Body of pancreas (tissue), 4 donors: ENCODE measurements at regions not wholly inside any gene's neighbourhood (a gene's known extent, or its start where the extent isn't known, plus 50 kb on each side); places are given as distances from the start of the nearest gene placed in this dataset.
A peak's percentile ranks its signal among the peaks of the same experiment; 100 is the strongest.

Source experiments
- ATAC-seq: fragments of 150-250 bp; one replicate; pipeline ENCODE4 v1.9.1; 2016
- DNase-seq, 4 donors: peaks; one replicate each; pipeline ENCODE4 v3.0.0-alpha.2; 2019
- H3K27ac ChIP-seq, 4 donors: fragments of 200-600 bp; sonication (generic); 1 replicate in 3 of 4; 2 replicates in 1 of 4; pipeline versions ENCODE4 v1.5.1 to v1.6.1; 2016 to 2019; ENCODE audit warnings: mild to moderate bottlenecking in 1 of 4, mixed read lengths in 1 of 4, moderate library complexity in 1 of 4
- H3K27me3 ChIP-seq, 2 donors: fragments of 200-600 bp; sonication (generic); one replicate each; pipeline ENCODE4 v1.6.0; 2016; ENCODE audit warnings: mild to moderate bottlenecking in 1 of 2
- H3K36me3 ChIP-seq, 2 donors: fragments of 200-600 bp; sonication (generic); replicated peaks in 1 of 2; 2 replicates each; pipeline ENCODE4 v1.5.1; 2016; ENCODE audit warnings: low read depth in 2 of 2; ENCODE audit not compliant: insufficient read depth in 1 of 2
- H3K4me1 ChIP-seq: fragments of 200-600 bp; sonication (generic); one replicate; pipeline ENCODE4 v1.6.0; 2016
- H3K4me3 ChIP-seq, 2 donors: fragments of 200-600 bp; sonication (generic); 1 replicate in 1 of 2; 2 replicates in 1 of 2; pipeline ENCODE4 v1.5.1; 2016 to 2019
- H3K9me3 ChIP-seq, 3 donors: fragments of 200-600 bp; sonication (generic); 1 replicate in 2 of 3; 2 replicates in 1 of 3; pipeline ENCODE4 v1.5.1; 2016
- CTCF ChIP-seq, 7 experiments: fragments of 450-650 bp in 4 of 7; fragments of 200-600 bp in 3 of 7; sonication (generic) in 3 of 7; IDR thresholded peaks; one replicate each; pipeline ENCODE4 v1.5.1; 2016 to 2019; ENCODE audit warnings: antibody characterized with exemption in 7 of 7
- POLR2A ChIP-seq, 3 donors: fragments of 450-650 bp; IDR thresholded peaks; one replicate each; pipeline ENCODE4 v1.6.1; 2016; ENCODE audit warnings: antibody characterized with exemption in 3 of 3, mild to moderate bottlenecking in 2 of 3
- WGBS, 2 donors: methylation state at CpG; one replicate each; pipeline ENCODE4 v1.1.5; 2017; 5-methylcytosine and 5-hydroxymethylcytosine counted together
- intact Hi-C: fragments of 100-400 bp; cut with DNase I; formaldehyde crosslinking; loops from one replicate; pipeline ENCODE4 v1.15.1; 2023

- intact Hi-C loops: no loop called here
- WGBS, 2 donors: 85 to 92% methylated on average over 6 to 8 of the region's 9 CpGs
- TF ChIP-seq CTCF (IDR thresholded peaks at IDR 0.05) (no peak), POLR2A (IDR thresholded peaks at IDR 0.05) (no peak)
- Histone ChIP-seq H3K27ac (no peak overlapping the region), H3K27me3 (no peaks in the 10 kb centered on the region), H3K4me1 (peaks cover 20% of the 10 kb centered on the region), H3K9me3 (no peaks in the 10 kb centered on the region), H3K4me3 (no peak overlapping the region), H3K36me3 (no peaks in the 10 kb centered on the region)
- no peak for DNase-seq
- no peak for ATAC-seq
These were observed 407.0 kb downstream of the SOX9 start for GRCh38 chr17:72527789-72528188.

GRCh38 chr17:72528683-72529082, 407.9 kb downstream of the SOX9 start:
- no peaks in the 10 kb centered on the region for H3K9me3 ChIP-seq
- DNase-seq (no peak), ATAC-seq (no peak)
- 95 to 96% methylated on average over 2 of the region's 2 CpGs for WGBS, 2 donors
- peaks cover 20% of the 10 kb centered on the region for H3K4me1 ChIP-seq
- TF ChIP-seq CTCF (IDR thresholded peaks at IDR 0.05): no peak
- no peak overlapping the region for H3K27ac ChIP-seq
- intact Hi-C loops: no loop called here
- no peaks in the 10 kb centered on the region for H3K36me3 ChIP-seq
- no peaks in the 10 kb centered on the region for H3K27me3 ChIP-seq
- no peak overlapping the region for H3K4me3 ChIP-seq

- H3K9me3 ChIP-seq: no peaks in the 10 kb centered on the region
- WGBS, 2 donors: 20 to 46% methylated on average over 4 of the region's 4 CpGs
- intact Hi-C loops: no loop called here
- ATAC-seq (no peak), DNase-seq (peak in 1 of 4 donors; percentile 35)
- peaks cover 20% of the 10 kb centered on the region for H3K4me1 ChIP-seq
- H3K4me3 ChIP-seq: no peak overlapping the region
- no peaks in the 10 kb centered on the region for H3K36me3 ChIP-seq
- TF ChIP-seq CTCF (IDR thresholded peaks at IDR 0.05) (peak in 2 of 7 experiments; percentile 8 to 27), POLR2A (IDR thresholded peaks at IDR 0.05) (no peak)
- no peaks in the 10 kb centered on the region for H3K27me3 ChIP-seq
- H3K27ac ChIP-seq: no peak overlapping the region
These were observed 408.6 kb downstream of the SOX9 start for GRCh38 chr17:72529386-72529785.

- no peaks in the 10 kb centered on the region for H3K27me3 ChIP-seq
- no peak overlapping the region for H3K4me3 ChIP-seq
- intact Hi-C loops: loop anchor here (10.0 kb wide), 1 partner anchor 406 kb away; the partner anchor contains the start of gene SOX9
- TF ChIP-seq POLR2A (IDR thresholded peaks at IDR 0.05) (no peak), CTCF (IDR thresholded peaks at IDR 0.05) (no peak)
- ATAC-seq (no peak), DNase-seq (no peak)
- no peaks in the 10 kb centered on the region for H3K36me3 ChIP-seq
- peaks cover 16% of the 10 kb centered on the region for H3K4me1 ChIP-seq
- H3K9me3 ChIP-seq: no peaks in the 10 kb centered on the region
- WGBS, 2 donors: 53 to 69% methylated on average over 3 of the region's 3 CpGs
- no peak overlapping the region for H3K27ac ChIP-seq
These were observed 409.6 kb downstream of the SOX9 start for GRCh38 chr17:72530454-72530853.

GRCh38 chr17:72531729-72532128, 410.9 kb downstream of the SOX9 start:
- H3K4me3 ChIP-seq: no peak overlapping the region
- DNase-seq (no peak), ATAC-seq (no peak)
- peaks cover 8% of the 10 kb centered on the region for H3K4me1 ChIP-seq
- no peak overlapping the region for H3K27ac ChIP-seq
- no peaks in the 10 kb centered on the region for H3K9me3 ChIP-seq
- WGBS, 2 donors: 61 to 70% methylated on average over 6 of the region's 6 CpGs
- TF ChIP-seq CTCF (IDR thresholded peaks at IDR 0.05) (no peak), POLR2A (IDR thresholded peaks at IDR 0.05) (no peak)
- H3K27me3 ChIP-seq: no peaks in the 10 kb centered on the region
- no peaks in the 10 kb centered on the region for H3K36me3 ChIP-seq
- intact Hi-C loops: loop anchor here (10.0 kb wide), 1 partner anchor 407 kb away; the partner anchor contains the start of gene SOX9
